Neural progenitor cell (in vitro differentiated cells): ENCODE measurements at regions not wholly inside any gene's neighbourhood (a gene's known extent, or its start where the extent isn't known, plus 50 kb on each side); places are given as distances from the start of the nearest gene placed in this dataset.

Experiments used
- CTCF ChIP-seq: fragments of 200-600 bp; sonication (generic); IDR thresholded peaks from 2 replicates; pipeline ENCODE4 v1.5.1; 2017; ENCODE audit warnings: antibody characterized with exemption, mild to moderate bottlenecking
- EZH2 ChIP-seq: fragments of 200-600 bp; sonication (generic); IDR thresholded peaks from 2 replicates; pipeline ENCODE4 v1.6.1; 2017; ENCODE audit warnings: antibody characterized with exemption, mild to moderate bottlenecking, moderate library complexity
- EZH2phosphoT487 ChIP-seq: fragments of 200-600 bp; sonication (generic); IDR thresholded peaks from 2 replicates; pipeline ENCODE4 v1.6.1; 2017; ENCODE audit warnings: antibody characterized with exemption

- TF ChIP-seq CTCF: no peak
- no peak for TF ChIP-seq EZH2
- TF ChIP-seq EZH2phosphoT487: no peak
Observed at GRCh38 chr5:60336491-60336890, 363.5 kb downstream of the DEPDC1B start.
